AG10803 (cell line): ENCODE measurements at regions not wholly inside any gene's neighbourhood (a gene's known extent, or its start where the extent isn't known, plus 50 kb on each side); places are given as distances from the start of the nearest gene placed in this dataset.
"Not testable (repeated sequence)": the region's sequence is repeated elsewhere in the genome, so short reads cannot be mapped to it uniquely, and the experiment has no call there.

Source experiments
- DNase-seq: peaks from one replicate; pipeline ENCODE4 v3.0.0; 2010; ENCODE audit warnings: low read depth
- H3K4me3 ChIP-seq: 2 replicates; pipeline ENCODE4 v1.5.1; 2011; ENCODE audit warnings: mild to moderate bottlenecking, low read length, control low read depth
- TF ChIP-seq, protein P1 (sequence below): conservative IDR thresholded peaks from 2 replicates; pipeline ENCODE4 v1.5.1; 2011; ENCODE audit warnings: mild to moderate bottlenecking, low read length, control low read depth, inconsistent platforms

DNA sequence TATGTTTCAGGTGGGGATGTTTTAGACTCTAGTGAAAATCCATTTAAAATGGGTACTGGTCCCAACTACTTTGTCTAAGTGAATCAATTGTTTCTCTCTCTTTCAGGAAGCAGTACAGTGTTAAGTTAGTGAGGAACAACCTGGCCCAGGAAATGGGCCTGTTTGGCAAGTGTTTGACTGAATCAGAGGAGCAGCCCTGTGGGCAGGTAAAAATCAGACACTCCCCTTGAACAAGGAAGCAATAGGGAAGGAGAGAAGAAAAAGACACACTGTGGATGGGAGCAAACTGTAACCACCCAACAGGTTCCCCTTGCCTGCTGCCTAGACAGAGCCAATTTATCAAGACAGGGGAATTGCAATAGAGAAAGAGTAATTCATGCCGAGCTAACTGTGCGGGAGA lies 245.7 kb downstream of the C11orf87 start:
- no peak for DNase-seq
- no peak overlapping the region for H3K4me3 ChIP-seq
- TF ChIP-seq, protein P1, sequence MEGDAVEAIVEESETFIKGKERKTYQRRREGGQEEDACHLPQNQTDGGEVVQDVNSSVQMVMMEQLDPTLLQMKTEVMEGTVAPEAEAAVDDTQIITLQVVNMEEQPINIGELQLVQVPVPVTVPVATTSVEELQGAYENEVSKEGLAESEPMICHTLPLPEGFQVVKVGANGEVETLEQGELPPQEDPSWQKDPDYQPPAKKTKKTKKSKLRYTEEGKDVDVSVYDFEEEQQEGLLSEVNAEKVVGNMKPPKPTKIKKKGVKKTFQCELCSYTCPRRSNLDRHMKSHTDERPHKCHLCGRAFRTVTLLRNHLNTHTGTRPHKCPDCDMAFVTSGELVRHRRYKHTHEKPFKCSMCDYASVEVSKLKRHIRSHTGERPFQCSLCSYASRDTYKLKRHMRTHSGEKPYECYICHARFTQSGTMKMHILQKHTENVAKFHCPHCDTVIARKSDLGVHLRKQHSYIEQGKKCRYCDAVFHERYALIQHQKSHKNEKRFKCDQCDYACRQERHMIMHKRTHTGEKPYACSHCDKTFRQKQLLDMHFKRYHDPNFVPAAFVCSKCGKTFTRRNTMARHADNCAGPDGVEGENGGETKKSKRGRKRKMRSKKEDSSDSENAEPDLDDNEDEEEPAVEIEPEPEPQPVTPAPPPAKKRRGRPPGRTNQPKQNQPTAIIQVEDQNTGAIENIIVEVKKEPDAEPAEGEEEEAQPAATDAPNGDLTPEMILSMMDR = no peak

DNA sequence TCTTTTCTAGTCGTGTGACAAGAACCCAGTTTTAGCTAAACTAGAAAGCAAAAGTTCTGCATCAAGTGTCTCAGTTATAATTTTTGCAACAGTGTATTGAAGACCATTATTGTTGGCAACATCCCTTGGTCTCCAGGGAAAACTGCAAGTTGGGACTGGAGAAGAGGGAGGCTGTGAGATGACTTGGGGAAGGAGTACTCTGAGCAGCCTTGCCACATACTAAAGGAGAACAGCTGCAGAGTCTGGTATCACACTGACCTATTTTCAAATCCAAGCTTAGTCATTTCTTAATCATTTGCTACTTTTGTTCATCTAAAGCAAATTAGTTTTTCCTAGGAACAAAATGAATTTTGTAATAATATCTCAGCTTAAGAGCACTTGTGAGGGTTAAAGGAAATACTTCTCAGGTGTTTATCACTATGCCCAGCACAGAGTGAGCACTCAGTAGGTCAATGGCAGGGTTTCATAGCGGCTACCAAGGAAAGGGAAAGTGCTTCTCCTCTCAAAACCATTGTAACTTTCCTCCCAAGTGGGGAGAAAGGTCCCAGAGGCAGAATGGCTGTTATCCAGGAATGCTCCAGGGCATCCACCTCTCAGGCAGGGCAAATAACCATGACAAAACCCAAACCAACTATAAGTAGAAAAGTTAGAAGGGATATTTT lies 247.1 kb downstream of the C11orf87 start:
- DNase-seq = peak; percentile 24
- TF ChIP-seq, protein P1 = no peak
- no peak overlapping the region for H3K4me3 ChIP-seq

DNA sequence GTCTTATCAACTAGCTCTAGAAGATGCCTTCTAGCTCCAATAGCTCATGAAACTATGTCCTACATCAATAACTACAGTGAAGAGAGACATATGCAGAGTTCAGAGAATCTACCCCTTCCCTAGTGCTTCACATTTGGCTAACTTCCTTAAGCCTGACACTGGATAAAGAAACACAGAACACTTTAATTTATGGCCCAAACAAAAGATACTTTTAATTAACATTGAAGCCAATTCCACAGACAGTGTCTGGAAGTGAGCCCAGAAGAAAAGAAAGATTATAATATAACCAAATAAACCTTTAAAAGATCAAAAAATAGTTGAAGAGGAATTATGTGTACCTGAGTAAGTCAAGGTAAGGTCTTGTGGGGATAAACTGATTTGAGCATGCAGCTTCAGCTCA lies 255.2 kb downstream of the C11orf87 start:
- DNase-seq = no peak
- no peak overlapping the region for H3K4me3 ChIP-seq

DNA sequence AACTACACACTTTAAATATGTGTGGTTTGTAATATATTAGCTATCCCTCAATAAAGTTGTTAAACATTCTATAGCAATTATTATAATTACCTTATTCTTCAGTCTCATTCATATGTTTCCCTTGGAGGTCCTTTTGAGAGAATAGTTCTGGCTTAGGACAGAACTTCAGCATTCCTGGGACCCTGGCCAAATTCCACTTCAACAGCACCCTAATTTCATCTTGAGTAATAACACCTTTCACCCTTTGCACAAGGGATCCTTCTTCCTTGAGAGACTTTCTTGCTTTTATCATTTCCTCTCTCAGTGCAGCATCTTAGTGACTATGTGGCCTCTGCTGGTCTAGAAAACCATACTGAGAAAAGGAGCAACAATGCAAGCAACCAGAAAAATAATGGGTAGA lies 255.9 kb downstream of the C11orf87 start:
- DNase-seq = peak; percentile 36
- H3K4me3 ChIP-seq = no peak overlapping the region
- TF ChIP-seq, protein P1 = no peak

More for the DNA sequence above, 255.2 kb downstream of the C11orf87 start:
- TF ChIP-seq, protein P1 = no peak

DNA sequence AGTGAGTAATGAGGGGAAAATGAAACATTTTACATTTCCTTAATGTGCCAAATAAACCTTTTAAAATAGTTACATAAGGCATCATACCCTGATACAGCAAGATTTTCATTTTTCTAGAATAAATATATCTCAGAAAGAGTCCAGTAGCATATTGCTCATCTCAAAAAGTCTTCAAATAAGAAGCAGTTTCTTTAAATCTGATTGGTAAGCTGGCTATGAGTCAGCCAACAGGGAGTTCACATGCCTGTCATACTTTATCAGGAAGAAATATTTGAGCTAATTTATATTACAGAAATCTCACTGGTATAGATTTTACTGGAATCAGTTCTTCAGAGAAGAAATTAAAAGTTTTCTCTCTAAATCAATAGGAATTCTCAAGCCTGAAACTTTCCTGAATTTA lies 258.1 kb downstream of the C11orf87 start:
- peak; percentile 15 for DNase-seq
- no peak overlapping the region for H3K4me3 ChIP-seq
- TF ChIP-seq, protein P1 = no peak

DNA sequence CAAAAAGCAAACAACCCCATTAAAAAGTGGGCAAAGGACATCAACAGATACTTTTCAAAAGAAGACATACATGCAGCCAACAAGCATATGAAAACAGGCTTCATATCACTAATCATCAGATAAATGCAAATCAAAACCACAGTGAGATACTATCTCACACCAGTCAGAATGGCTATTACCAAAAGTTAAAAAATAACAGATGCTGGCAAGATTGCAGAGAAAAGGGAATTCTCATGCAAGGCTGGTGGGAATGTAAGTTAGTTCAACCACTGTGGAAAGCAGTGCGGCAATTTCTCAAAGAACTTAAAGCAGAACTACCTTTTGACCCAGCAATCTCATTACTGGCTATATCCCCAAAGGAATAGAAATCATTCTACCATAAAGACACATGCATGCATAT lies 260.8 kb downstream of the C11orf87 start:
- H3K4me3 ChIP-seq = not testable (repeated sequence)
- peak; percentile 5 for DNase-seq

DNA sequence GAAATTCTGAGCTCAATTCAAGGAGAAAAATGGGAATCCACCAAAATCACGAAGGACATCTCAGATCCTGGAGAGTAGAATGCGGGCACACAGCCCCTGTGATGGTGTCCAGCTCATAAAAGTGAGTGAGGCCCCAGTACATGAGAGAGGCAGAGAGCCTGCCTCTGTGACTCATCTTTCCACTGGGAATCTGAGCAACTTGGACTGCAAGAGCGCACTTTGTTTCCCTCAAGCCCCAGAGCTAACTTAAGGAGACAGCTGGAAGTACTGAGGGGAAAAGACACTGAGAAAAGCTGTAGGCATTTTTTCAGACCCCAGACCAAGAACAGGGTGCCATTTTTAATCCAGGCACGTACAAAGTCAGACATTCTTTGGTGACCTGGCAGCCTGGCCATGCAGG lies 273.7 kb downstream of the C11orf87 start:
- TF ChIP-seq, protein P1 = no peak
- DNase-seq = peak; percentile 15
- no peak overlapping the region for H3K4me3 ChIP-seq
